Mesothelial cell of epicardium (in vitro differentiated cells): ENCODE measurements at regions not wholly inside any gene's neighbourhood (a gene's known extent, or its start where the extent isn't known, plus 50 kb on each side); places are given as distances from the start of the nearest gene placed in this dataset.

Experiments
- DNase-seq, 2 experiments: peaks; one replicate each; pipeline ENCODE4 v3.0.0; 2021; ENCODE audit warnings: low spot score in 2 of 2; ENCODE audit not compliant: unreplicated experiment in 2 of 2
- H3K27ac Mint-ChIP-seq: 2 replicates; pipeline ENCODE4 v1.8.0; 2021; ENCODE audit warnings: mixed read lengths
- H3K27me3 Mint-ChIP-seq: 2 replicates; pipeline ENCODE4 v1.8.0; 2021; ENCODE audit warnings: low read depth, mixed read lengths
- H3K36me3 Mint-ChIP-seq: 2 replicates; pipeline ENCODE4 v1.8.0; 2021; ENCODE audit warnings: mixed read lengths
- H3K4me1 Mint-ChIP-seq: 2 replicates; pipeline ENCODE4 v1.8.0; 2021; ENCODE audit warnings: mixed read lengths
- H3K4me3 Mint-ChIP-seq: 2 replicates; pipeline ENCODE4 v1.8.0; 2021; ENCODE audit warnings: mild to moderate bottlenecking, moderate library complexity, mixed read lengths
- H3K9me3 Mint-ChIP-seq: 2 replicates; pipeline ENCODE4 v1.8.0; 2021; ENCODE audit warnings: mixed read lengths
- CTCF ChIP-seq: fragments of 200-600 bp; sonication (generic); IDR thresholded peaks from one replicate; pipeline ENCODE4 v1.5.0; 2021; ENCODE audit warnings: antibody characterized with exemption; ENCODE audit not compliant: unreplicated experiment

- no peaks in the 10 kb centered on the region for H3K9me3 Mint-ChIP-seq
- H3K27me3 Mint-ChIP-seq: no peaks in the 10 kb centered on the region
- DNase-seq: no peak
- TF ChIP-seq CTCF: no peak
- no peaks in the 10 kb centered on the region for H3K4me1 Mint-ChIP-seq
- H3K27ac Mint-ChIP-seq: no peak overlapping the region
- H3K4me3 Mint-ChIP-seq: no peak overlapping the region
- H3K36me3 Mint-ChIP-seq: no peaks in the 10 kb centered on the region
Measured at GRCh38 chr12:83390186-83390585, 703.5 kb downstream of the TMTC2 start.

GRCh38 chr12:83389237-83389996 is 702.7 kb downstream of the TMTC2 start:
- no peak for TF ChIP-seq CTCF
- Mint-ChIP-seq H3K36me3 (no peaks in the 10 kb centered on the region), H3K4me3 (no peak overlapping the region), H3K27ac (no peak overlapping the region), H3K9me3 (no peaks in the 10 kb centered on the region), H3K27me3 (no peaks in the 10 kb centered on the region), H3K4me1 (no peaks in the 10 kb centered on the region)
- DNase-seq: no peak

GRCh38 chr12:83388551-83388950 is 701.8 kb downstream of the TMTC2 start:
- Mint-ChIP-seq H3K27ac (no peak overlapping the region), H3K9me3 (no peaks in the 10 kb centered on the region), H3K4me1 (no peaks in the 10 kb centered on the region), H3K36me3 (no peaks in the 10 kb centered on the region), H3K27me3 (no peaks in the 10 kb centered on the region), H3K4me3 (no peak overlapping the region)
- no peak for DNase-seq
- no peak for TF ChIP-seq CTCF

GRCh38 chr12:83386527-83387264 is 700.0 kb downstream of the TMTC2 start:
- Mint-ChIP-seq H3K27ac (no peak overlapping the region), H3K4me3 (no peak overlapping the region), H3K36me3 (no peaks in the 10 kb centered on the region), H3K4me1 (no peaks in the 10 kb centered on the region), H3K27me3 (no peaks in the 10 kb centered on the region), H3K9me3 (no peaks in the 10 kb centered on the region)
- TF ChIP-seq CTCF: no peak
- DNase-seq: no peak

GRCh38 chr12:83378186-83378727 is 691.6 kb downstream of the TMTC2 start:
- Mint-ChIP-seq H3K4me3 (no peak overlapping the region), H3K9me3 (peaks cover 33% of the 10 kb centered on the region), H3K27me3 (peaks cover 4% of the 10 kb centered on the region), H3K36me3 (no peaks in the 10 kb centered on the region), H3K4me1 (no peaks in the 10 kb centered on the region), H3K27ac (no peak overlapping the region)
- no peak for DNase-seq
- no peak for TF ChIP-seq CTCF
